ENCODE measurements at regions not wholly inside any gene's neighbourhood (a gene's known extent, or its start where the extent isn't known, plus 50 kb on each side); places are given as distances from the start of the nearest gene placed in this dataset.

GRCh38 chr13:89372193-89372592 is 1701.0 kb downstream of the SLITRK5 start:
- TF ChIP-seq CTCF (IDR thresholded peaks at IDR 0.05) (no peak), EP300 (IDR thresholded peaks at IDR 0.05) (no peak)

All from ovary (tissue), 3 donors.